ENCODE measurements at regions not wholly inside any gene's neighbourhood (a gene's known extent, or its start where the extent isn't known, plus 50 kb on each side); places are given as distances from the start of the nearest gene placed in this dataset.

DNA sequence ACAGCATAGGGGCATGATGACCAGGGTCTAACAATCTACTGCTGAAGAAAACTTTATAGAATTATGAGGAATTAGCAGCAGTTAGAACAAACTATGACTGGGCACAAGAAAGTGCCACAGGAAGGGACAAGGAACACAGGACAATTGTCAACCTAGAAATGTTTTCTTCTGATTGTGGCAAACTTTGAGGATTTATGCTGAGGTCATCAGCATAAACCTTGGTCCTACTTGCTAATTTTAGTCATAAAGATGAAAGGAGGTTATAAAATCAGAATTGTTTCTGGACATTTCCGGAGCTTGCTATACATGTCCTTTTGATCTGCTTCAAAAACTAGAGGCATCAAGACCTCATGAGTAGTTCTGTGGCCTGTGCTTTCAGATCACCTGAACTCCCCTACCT, 446.6 kb upstream of the THBS1 start (continued):
- TF ChIP-seq MAFK (conservative IDR thresholded peaks at IDR 0.05 in 1 of 2, IDR thresholded peaks at IDR 0.05 in 1 of 2; ENCODE audit: low read length in 2 of 2) (peak; percentile 58 to 79; a peak in 3 of 4 replicates), ZNF670 (CRISPR knock-in tag; IDR thresholded peaks at IDR 0.05; ENCODE audit: borderline replicate concordance) (no peak), HNF4A (CRISPR knock-in tag; IDR thresholded peaks at IDR 0.05) (no peak), ZNF75D (CRISPR knock-in tag; IDR thresholded peaks at IDR 0.05; ENCODE audit: borderline replicate concordance) (no peak), DPF2 (CRISPR knock-in tag; IDR thresholded peaks at IDR 0.05; ENCODE audit: borderline replicate concordance, low read depth) (no peak)
- TF ChIP-seq, protein P1, sequence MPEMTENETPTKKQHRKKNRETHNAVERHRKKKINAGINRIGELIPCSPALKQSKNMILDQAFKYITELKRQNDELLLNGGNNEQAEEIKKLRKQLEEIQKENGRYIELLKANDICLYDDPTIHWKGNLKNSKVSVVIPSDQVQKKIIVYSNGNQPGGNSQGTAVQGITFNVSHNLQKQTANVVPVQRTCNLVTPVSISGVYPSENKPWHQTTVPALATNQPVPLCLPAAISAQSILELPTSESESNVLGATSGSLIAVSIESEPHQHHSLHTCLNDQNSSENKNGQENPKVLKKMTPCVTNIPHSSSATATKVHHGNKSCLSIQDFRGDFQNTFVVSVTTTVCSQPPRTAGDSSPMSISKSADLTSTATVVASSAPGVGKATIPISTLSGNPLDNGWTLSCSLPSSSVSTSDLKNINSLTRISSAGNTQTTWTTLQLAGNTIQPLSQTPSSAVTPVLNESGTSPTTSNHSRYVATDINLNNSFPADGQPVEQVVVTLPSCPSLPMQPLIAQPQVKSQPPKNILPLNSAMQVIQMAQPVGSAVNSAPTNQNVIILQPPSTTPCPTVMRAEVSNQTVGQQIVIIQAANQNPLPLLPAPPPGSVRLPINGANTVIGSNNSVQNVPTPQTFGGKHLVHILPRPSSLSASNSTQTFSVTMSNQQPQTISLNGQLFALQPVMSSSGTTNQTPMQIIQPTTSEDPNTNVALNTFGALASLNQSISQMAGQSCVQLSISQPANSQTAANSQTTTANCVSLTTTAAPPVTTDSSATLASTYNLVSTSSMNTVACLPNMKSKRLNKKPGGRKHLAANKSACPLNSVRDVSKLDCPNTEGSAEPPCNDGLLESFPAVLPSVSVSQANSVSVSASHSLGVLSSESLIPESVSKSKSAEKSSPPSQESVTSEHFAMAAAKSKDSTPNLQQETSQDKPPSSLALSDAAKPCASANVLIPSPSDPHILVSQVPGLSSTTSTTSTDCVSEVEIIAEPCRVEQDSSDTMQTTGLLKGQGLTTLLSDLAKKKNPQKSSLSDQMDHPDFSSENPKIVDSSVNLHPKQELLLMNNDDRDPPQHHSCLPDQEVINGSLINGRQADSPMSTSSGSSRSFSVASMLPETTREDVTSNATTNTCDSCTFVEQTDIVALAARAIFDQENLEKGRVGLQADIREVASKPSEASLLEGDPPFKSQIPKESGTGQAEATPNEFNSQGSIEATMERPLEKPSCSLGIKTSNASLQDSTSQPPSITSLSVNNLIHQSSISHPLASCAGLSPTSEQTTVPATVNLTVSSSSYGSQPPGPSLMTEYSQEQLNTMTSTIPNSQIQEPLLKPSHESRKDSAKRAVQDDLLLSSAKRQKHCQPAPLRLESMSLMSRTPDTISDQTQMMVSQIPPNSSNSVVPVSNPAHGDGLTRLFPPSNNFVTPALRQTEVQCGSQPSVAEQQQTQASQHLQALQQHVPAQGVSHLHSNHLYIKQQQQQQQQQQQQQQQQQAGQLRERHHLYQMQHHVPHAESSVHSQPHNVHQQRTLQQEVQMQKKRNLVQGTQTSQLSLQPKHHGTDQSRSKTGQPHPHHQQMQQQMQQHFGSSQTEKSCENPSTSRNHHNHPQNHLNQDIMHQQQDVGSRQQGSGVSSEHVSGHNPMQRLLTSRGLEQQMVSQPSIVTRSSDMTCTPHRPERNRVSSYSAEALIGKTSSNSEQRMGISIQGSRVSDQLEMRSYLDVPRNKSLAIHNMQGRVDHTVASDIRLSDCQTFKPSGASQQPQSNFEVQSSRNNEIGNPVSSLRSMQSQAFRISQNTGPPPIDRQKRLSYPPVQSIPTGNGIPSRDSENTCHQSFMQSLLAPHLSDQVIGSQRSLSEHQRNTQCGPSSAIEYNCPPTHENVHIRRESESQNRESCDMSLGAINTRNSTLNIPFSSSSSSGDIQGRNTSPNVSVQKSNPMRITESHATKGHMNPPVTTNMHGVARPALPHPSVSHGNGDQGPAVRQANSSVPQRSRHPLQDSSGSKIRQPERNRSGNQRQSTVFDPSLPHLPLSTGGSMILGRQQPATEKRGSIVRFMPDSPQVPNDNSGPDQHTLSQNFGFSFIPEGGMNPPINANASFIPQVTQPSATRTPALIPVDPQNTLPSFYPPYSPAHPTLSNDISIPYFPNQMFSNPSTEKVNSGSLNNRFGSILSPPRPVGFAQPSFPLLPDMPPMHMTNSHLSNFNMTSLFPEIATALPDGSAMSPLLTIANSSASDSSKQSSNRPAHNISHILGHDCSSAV (CRISPR knock-in tag; IDR thresholded peaks at IDR 0.05; ENCODE audit: borderline replicate concordance) = no peak
